Ovary (tissue), 7 donors: ENCODE measurements at regions not wholly inside any gene's neighbourhood (a gene's known extent, or its start where the extent isn't known, plus 50 kb on each side); places are given as distances from the start of the nearest gene placed in this dataset.

Experiments used
- DNase-seq, 5 donors: peaks; one replicate each; pipeline ENCODE4 v3.0.0-alpha.2; 2019 to 2020
- H3K27ac ChIP-seq, 2 donors: fragments of 200-600 bp; one replicate each; pipeline versions ENCODE4 v1.5.1 to v1.8.0; 2019 to 2022
- H3K27me3 ChIP-seq: fragments of 200-600 bp; one replicate; pipeline ENCODE4 v1.8.0; 2022
- H3K36me3 ChIP-seq: fragments of 200-600 bp; sonication (generic); one replicate; pipeline ENCODE4 v1.5.1; 2019
- H3K4me1 ChIP-seq: one replicate; pipeline ENCODE4 v1.8.1; 2013; ENCODE audit warnings: mild to moderate bottlenecking, moderate library complexity; ENCODE audit not compliant: insufficient read depth
- H3K4me3 ChIP-seq: fragments of 200-600 bp; sonication (generic); one replicate; pipeline ENCODE4 v1.5.1; 2017
- H3K9me3 ChIP-seq, 2 donors: fragments of 200-600 bp in 1 of 2; sonication (generic) in 1 of 2; one replicate each; pipeline versions ENCODE4 v1.5.1 to v1.8.1; 2013 to 2019; ENCODE audit warnings: mild to moderate bottlenecking in 1 of 2, moderate library complexity in 1 of 2
- CTCF ChIP-seq, 3 donors: fragments of 450-650 bp in 2 of 3; fragments of 200-600 bp in 1 of 3; IDR thresholded peaks; one replicate each; pipeline versions ENCODE4 v1.5.1 to v1.8.0; 2016 to 2022; ENCODE audit warnings: antibody characterized with exemption in 3 of 3, mild to moderate bottlenecking in 1 of 3
- EP300 ChIP-seq: sonication (generic); formaldehyde crosslinking; IDR thresholded peaks from one replicate; pipeline ENCODE4 v1.6.1; 2017; ENCODE audit warnings: antibody characterized with exemption
- POLR2A ChIP-seq: fragments of 450-650 bp; IDR thresholded peaks from one replicate; pipeline ENCODE4 v1.6.1; 2017; ENCODE audit warnings: antibody characterized with exemption, mild to moderate bottlenecking, moderate library complexity
- WGBS, 3 donors: extraction: QIAGEN DNeasy Blood & Tissue Kit in 1 of 3; methylation state at CpG; one replicate each; pipeline versions ENCODE4 v1.1.5 to v1.1.7; 2013 to 2017; 5-methylcytosine and 5-hydroxymethylcytosine counted together
- intact Hi-C, 4 donors: fragments of 100-400 bp; cut with DNase I; formaldehyde crosslinking; loops; one replicate each; pipeline versions ENCODE4 v1.11.0 to v1.15.1; 2022 to 2023
- donor health status: DM: no; HTN: no; CAD: no; lungs with moderate emphysema.
- donor health status: DM: no; HTN: no; CAD: no.
- donor health status: Bipolar disorder and iron deficiency.
- donor health status: DM: no; HTN: no; CAD: no.
- donor health status: DM: yes; HTN: yes; CAD: no.

DNA sequence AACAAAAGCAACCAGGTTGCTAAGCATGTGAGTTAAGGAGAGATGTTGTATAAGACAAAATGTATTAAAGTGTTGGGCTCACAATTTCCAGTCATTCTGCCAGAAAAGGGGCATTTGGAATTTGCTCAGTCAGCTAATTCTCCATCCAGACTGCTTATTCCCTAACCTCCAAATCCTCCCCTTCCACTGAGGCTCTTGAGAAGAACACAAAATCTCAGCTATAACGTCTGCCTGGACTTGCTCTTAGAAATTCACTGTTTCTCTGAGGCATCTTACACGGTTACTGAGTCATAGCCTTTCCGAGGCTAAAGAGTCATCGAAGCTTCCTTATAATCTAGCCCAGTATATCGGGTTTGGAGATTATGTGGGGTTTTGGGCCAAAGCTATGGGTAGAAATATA, 548.2 kb upstream of the ADGRL4 start:
- WGBS, 3 donors: 65 to 75% (median 65%) methylated on average over 5 of the region's 5 CpGs
- no peak overlapping the region for H3K4me3 ChIP-seq
- no peak for TF ChIP-seq CTCF (IDR thresholded peaks at IDR 0.05)
- no peak for TF ChIP-seq POLR2A

GRCh38 chr1:79551321-79551720, 544.8 kb upstream of the ADGRL4 start:
- Histone ChIP-seq H3K4me1 (no peaks in the 10 kb centered on the region), H3K36me3 (no peaks in the 10 kb centered on the region), H3K4me3 (no peak overlapping the region), H3K27ac (no peak overlapping the region), H3K27me3 (no peaks in the 10 kb centered on the region), H3K9me3 (no peaks in the 10 kb centered on the region)
- DNase-seq: no peak
- 60 to 64% (median 62%) methylated on average over 3 of the region's 3 CpGs for WGBS, 3 donors
- intact Hi-C loops: no loop called here
- TF ChIP-seq POLR2A: no peak
- TF ChIP-seq CTCF (IDR thresholded peaks at IDR 0.05): no peak
- TF ChIP-seq EP300: no peak

More for the DNA sequence above, 548.2 kb upstream of the ADGRL4 start:
- Histone ChIP-seq H3K27me3 (no peaks in the 10 kb centered on the region), H3K9me3 (no peaks in the 10 kb centered on the region), H3K27ac (no peak overlapping the region), H3K36me3 (no peaks in the 10 kb centered on the region), H3K4me1 (no peaks in the 10 kb centered on the region)
- DNase-seq: no peak
- intact Hi-C loops: no loop called here

DNA sequence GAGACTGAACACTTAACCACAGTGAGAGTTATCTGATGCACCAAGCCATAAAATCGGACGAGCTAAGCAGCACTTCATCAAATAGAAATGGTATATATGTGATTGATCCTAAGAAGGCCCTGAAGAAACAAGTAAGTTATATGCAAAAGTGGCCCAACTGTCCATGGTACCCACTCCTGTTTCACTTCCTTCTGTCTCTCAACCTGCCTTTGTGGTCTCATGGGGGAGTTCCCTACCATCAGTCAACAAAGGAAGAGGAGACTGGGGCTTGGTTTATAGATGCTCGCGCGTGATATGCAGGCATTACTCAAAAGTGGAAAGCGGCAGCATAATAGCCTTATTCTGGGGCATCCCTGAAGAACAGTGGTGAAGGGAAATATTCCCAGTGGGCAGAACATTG, 543.9 kb upstream of the ADGRL4 start:
- intact Hi-C loops: no loop called here
- WGBS, 3 donors: 88 to 95% (median 95%) methylated on average over 6 of the region's 6 CpGs
- no peak overlapping the region for H3K4me3 ChIP-seq
- TF ChIP-seq EP300: no peak
- TF ChIP-seq POLR2A: no peak
- no peak for TF ChIP-seq CTCF (IDR thresholded peaks at IDR 0.05)
- no peaks in the 10 kb centered on the region for H3K9me3 ChIP-seq
- H3K36me3 ChIP-seq: no peaks in the 10 kb centered on the region
- H3K4me1 ChIP-seq: no peaks in the 10 kb centered on the region
- H3K27me3 ChIP-seq: no peaks in the 10 kb centered on the region
- DNase-seq: no peak
- no peak overlapping the region for H3K27ac ChIP-seq

GRCh38 chr1:79549201-79549600, 542.7 kb upstream of the ADGRL4 start:
- intact Hi-C loops: no loop called here
- H3K4me3 ChIP-seq: no peak overlapping the region
- TF ChIP-seq EP300: no peak
- no peak for TF ChIP-seq POLR2A
- TF ChIP-seq CTCF (IDR thresholded peaks at IDR 0.05): no peak
- H3K27ac ChIP-seq: no peak overlapping the region
- DNase-seq: no peak
- H3K4me1 ChIP-seq: no peaks in the 10 kb centered on the region
- WGBS, 3 donors: 47 to 68% (median 58%) methylated on average over 2 of the region's 2 CpGs
- H3K36me3 ChIP-seq: no peaks in the 10 kb centered on the region
- H3K9me3 ChIP-seq: no peaks in the 10 kb centered on the region
- no peaks in the 10 kb centered on the region for H3K27me3 ChIP-seq

- TF ChIP-seq CTCF (IDR thresholded peaks at IDR 0.05) (no peak), POLR2A (no peak), EP300 (no peak)
- Histone ChIP-seq H3K4me1 (no peaks in the 10 kb centered on the region), H3K27ac (no peak overlapping the region), H3K9me3 (no peaks in the 10 kb centered on the region), H3K27me3 (no peaks in the 10 kb centered on the region), H3K4me3 (no peak overlapping the region), H3K36me3 (no peaks in the 10 kb centered on the region)
- 91 to 95% (median 91%) methylated on average over 7 of the region's 7 CpGs for WGBS, 3 donors
- intact Hi-C loops: no loop called here
- DNase-seq: no peak
Observed at GRCh38 chr1:79547514-79547913, 541.0 kb upstream of the ADGRL4 start.
